AG10803 (cell line): ENCODE measurements at regions not wholly inside any gene's neighbourhood (a gene's known extent, or its start where the extent isn't known, plus 50 kb on each side); places are given as distances from the start of the nearest gene placed in this dataset.

ENCODE experiments used
- DNase-seq: peaks from one replicate; pipeline ENCODE4 v3.0.0; 2010; ENCODE audit warnings: low read depth
- H3K4me3 ChIP-seq: 2 replicates; pipeline ENCODE4 v1.5.1; 2011; ENCODE audit warnings: mild to moderate bottlenecking, low read length, control low read depth
- TF ChIP-seq, protein P1 (sequence below): conservative IDR thresholded peaks from 2 replicates; pipeline ENCODE4 v1.5.1; 2011; ENCODE audit warnings: mild to moderate bottlenecking, low read length, control low read depth, inconsistent platforms

DNA sequence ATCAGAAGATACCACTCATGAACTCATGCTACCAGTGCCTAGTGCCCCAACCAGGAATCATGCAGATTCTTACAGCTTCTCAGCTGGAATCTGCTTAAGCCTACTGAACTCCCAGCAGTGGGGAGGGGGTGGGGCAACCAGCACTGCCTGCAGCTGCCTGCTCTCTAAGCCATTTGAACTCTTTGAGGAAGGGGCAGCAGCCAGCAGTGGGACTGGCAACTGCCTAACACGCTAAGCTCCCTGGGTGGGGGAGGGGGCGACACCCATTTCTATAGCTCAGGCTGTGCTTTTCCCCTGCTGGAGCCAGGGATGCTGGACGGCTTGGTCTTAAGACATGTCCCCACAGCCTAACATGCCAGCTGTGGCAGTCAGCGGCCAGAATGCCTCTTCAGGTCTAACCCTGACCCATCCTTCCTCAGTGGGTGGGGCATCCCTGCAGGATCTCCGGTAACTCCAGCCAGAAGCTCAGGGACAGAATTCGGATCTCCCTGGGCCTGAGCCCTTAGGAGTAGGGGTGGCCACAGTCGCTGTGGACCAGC is 889.7 kb downstream of the CDH9 start:
- TF ChIP-seq, protein P1, sequence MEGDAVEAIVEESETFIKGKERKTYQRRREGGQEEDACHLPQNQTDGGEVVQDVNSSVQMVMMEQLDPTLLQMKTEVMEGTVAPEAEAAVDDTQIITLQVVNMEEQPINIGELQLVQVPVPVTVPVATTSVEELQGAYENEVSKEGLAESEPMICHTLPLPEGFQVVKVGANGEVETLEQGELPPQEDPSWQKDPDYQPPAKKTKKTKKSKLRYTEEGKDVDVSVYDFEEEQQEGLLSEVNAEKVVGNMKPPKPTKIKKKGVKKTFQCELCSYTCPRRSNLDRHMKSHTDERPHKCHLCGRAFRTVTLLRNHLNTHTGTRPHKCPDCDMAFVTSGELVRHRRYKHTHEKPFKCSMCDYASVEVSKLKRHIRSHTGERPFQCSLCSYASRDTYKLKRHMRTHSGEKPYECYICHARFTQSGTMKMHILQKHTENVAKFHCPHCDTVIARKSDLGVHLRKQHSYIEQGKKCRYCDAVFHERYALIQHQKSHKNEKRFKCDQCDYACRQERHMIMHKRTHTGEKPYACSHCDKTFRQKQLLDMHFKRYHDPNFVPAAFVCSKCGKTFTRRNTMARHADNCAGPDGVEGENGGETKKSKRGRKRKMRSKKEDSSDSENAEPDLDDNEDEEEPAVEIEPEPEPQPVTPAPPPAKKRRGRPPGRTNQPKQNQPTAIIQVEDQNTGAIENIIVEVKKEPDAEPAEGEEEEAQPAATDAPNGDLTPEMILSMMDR: no peak
- no peak for DNase-seq
- no peak overlapping the region for H3K4me3 ChIP-seq

DNA sequence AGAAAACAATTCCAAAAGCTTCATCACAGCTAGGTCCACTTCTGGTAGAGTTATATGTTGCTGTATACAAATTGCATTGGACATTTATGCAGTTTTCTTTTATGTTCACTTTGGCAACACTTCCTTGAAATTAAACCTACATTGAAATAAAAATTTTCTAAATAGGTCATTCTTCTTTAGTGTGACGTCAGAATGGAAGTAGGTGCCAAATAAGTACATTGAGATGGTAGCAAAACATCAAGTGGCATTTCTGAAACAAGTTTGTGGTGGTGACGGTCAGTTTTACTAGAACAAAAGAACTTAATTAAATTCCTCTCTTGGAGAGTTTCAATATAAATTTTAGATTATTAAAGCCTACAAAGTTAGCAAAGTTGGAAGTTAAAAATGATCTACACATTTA is 895.1 kb downstream of the CDH9 start:
- no peak overlapping the region for H3K4me3 ChIP-seq
- TF ChIP-seq, protein P1: no peak
- DNase-seq: no peak

DNA sequence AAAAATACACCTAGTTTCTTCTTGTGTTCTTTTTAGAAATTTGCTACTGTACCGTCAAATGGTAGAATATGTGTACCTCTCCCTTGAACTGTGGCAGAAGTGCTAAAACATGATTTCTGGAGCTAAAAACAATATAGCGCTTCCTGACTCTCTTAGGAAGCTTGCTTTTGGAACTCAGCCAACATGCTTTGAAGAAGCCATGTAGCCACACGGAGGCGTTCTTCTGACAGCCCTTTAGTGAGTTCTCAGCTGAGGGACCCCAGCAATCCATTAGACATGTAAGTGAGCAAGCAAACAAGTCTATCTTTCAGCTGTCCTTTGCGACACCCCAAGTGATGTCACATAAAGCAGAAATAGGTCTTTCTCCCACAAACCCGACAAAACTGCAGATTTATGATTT is 917.0 kb downstream of the CDH9 start:
- TF ChIP-seq, protein P1: no peak
- no peak overlapping the region for H3K4me3 ChIP-seq
- DNase-seq: no peak

DNA sequence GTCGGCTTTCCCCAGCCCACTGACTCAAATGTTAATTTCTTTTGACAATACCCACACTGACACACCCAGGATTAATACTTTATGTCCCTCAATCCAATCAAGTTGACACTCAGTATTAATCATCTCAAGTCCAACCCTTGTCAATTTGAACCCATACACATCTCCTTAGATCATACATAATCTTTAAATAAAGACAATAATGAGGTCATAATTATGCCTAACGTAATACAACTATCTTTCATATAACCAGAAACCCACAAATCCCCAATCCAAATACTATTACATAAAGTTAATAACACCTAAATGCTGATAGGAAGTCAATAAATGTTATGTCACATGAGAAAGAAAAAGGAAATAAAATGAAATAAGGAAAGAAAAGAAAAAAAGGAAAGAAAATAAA is 934.2 kb downstream of the CDH9 start:
- no peak for DNase-seq
- TF ChIP-seq, protein P1: no peak
- no peak overlapping the region for H3K4me3 ChIP-seq

DNA sequence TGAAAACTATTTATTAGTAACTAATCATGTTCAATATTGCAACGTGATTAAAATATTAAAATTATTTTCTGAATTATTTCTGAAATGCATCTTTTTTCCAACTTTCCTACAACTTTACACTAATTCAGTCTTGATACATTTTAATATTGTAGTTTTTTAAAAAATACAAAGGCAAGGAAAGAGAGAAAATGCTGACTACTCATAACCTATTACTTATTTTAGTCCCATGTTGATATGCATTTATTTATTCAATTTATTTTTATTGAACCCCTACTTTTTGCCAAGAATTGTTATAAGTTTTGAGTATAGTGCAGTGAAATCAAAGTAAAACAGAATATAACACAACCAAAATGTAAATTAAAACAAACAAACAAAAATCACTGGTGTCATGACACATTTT is 978.2 kb downstream of the CDH9 start:
- TF ChIP-seq, protein P1: no peak
- no peak overlapping the region for H3K4me3 ChIP-seq
- DNase-seq: no peak

DNA sequence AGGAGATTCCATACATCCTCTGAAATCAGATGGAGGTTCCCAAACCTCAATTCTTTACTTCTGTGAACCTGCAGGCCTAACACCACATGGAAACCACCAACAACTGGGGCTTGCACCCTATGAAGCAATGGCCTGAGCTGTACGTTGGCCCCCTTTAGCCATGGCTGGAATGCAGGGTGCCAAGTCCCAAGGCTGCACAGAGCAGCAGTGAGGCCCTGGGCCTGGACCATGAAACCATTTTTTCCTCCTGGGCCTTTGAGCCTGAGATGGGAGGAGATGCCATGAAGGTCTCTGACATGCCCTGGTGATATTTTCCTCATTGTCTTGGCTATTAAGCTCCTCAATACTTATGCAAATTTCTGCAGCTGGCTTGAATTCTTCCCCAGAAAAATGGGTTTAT is 983.8 kb downstream of the CDH9 start:
- no peak overlapping the region for H3K4me3 ChIP-seq
- no peak for DNase-seq
- TF ChIP-seq, protein P1: no peak

DNA sequence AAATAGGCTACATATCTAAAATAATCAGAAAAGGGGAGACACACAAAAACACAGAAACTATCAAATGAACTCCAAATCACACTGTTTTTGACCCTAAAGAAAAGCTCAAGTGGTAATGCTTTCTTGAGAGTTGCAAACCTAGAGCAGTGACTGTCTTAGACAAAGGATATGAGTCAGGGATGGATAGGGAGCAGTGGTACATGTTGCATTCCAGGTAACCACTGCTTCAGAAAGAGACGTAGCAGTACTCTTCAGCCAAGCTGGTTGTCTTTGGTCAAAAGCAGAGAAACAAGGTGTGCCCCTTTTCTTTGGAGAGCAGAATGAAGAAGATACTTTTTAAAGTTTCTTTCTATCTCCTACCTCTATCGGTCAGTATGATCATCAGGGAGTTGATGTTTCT is 1003.6 kb downstream of the CDH9 start:
- DNase-seq: no peak
- no peak overlapping the region for H3K4me3 ChIP-seq
- TF ChIP-seq, protein P1: no peak
